Epidermal melanocyte (primary cell): ENCODE measurements at regions not wholly inside any gene's neighbourhood (a gene's known extent, or its start where the extent isn't known, plus 50 kb on each side); places are given as distances from the start of the nearest gene placed in this dataset.

Experiments used
- DNase-seq: peaks from one replicate; pipeline ENCODE4 v3.0.0; 2011; ENCODE audit warnings: low spot score; ENCODE audit not compliant: insufficient read length

DNA sequence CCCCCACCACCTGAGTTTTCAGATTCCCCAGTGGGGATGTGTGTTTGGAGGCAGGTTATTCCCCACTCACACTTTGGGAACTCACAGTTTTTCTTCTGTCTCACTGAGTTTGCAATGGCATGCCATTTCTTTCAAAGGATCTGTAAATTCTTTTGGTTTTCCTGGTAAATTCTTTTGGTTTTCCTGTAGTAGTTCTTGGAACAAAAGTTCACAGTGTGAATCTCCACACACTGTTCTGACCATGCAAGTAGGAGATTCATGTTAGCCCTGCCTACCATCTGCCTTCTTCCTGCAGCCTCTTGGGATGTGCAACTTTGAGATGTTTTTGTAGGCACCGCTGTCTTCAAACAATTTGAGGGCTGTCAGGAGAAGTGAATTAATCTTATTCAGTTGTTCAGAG, 165.6 kb upstream of the OGFRL1 start:
- DNase-seq, result no peak

DNA sequence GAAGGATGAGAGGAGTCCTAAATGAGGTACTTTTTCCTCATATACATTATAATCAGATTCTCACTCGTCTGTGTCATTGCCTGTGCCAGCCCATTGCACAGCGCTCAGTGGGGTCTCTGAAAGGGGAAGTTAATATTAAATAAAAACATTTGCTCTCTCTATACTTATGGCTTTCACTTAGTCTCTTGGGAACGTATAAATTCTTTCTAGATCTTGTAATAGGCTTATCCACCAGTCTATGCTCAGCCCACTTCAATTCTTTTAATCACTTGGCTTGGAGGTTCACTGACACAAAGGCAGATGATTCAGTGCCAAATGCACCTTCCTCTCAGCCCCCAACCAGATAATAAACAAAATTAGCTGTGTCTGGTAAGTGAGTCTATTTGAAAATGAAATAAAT, 164.3 kb upstream of the OGFRL1 start:
- DNase-seq, result no peak

DNA sequence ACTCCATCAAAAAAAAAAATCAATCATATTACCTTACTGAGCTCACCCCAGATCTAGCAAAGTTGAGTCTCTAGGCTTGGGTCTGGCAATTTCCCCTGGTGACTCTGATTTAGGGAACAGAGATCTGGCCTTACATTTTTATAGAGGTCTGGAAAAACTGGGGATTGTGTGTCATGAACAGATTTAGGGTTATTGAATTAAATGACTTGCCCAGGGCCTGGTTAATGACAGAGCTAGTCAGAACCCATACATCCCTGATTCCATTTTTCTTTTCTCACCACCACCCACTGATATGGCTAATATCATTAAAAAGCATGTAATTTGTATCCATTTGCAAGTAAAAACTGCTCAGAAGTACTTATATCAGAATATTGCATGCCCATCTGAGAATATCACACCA, 163.4 kb upstream of the OGFRL1 start:
- DNase-seq, result no peak

DNA sequence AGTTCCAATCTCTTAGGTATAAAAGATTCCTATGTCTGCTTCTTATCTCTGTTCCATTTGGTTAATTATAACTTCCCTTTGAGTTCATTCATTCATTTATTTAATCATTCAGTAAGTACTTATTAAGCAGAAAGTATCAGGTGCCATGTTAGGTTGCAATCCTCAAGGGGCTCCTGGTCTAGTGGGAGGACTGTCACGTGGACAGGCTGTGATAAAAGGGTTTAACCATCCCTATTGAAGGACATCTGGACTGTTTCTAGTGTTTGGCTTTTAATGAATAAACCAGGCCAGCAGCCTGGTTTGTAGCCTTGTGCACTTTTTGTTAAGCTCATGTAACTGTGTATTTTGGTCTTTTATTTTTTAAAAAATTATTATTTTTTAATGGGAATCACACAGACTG, 162.1 kb upstream of the OGFRL1 start:
- DNase-seq, result no peak

DNA sequence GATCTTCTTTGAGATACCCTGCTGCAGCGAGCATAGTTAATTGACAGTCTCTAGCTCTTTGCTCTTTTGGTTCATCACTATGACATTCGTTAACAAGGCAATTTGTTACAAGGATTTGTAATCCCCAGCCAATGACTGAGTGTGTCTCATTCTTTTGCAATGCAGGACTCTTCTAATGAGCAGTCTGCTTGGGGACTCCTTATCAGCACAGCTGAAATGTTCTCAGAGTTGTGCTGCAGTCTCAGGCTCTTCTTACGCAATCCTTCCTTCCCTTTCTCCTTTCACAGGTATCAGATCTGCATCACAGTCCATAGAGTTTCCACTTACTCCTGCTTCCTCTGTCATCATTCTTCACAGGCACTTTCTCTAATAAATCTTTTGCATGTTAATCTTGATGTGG, 161.2 kb upstream of the OGFRL1 start:
- DNase-seq, result no peak

DNA sequence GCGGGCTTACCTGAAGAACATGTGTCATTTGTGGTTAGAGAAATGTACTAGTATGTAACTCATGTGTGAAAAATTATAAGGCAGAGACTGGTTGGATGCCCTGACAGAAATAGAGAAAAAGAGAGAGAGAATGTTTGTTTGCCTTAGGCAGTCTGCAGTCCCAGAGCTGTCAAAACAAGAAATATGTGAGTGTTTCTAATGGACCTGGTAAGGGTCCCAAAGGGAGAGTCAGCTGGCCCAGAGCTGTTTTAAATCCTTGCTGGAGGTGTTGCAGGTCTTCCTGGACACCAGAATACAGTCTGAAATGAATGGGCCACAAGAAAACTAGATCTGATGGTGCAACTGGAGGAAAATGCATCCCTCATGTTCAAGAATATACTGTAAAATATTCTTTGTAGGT, 158.3 kb upstream of the OGFRL1 start:
- no peak for DNase-seq

DNA sequence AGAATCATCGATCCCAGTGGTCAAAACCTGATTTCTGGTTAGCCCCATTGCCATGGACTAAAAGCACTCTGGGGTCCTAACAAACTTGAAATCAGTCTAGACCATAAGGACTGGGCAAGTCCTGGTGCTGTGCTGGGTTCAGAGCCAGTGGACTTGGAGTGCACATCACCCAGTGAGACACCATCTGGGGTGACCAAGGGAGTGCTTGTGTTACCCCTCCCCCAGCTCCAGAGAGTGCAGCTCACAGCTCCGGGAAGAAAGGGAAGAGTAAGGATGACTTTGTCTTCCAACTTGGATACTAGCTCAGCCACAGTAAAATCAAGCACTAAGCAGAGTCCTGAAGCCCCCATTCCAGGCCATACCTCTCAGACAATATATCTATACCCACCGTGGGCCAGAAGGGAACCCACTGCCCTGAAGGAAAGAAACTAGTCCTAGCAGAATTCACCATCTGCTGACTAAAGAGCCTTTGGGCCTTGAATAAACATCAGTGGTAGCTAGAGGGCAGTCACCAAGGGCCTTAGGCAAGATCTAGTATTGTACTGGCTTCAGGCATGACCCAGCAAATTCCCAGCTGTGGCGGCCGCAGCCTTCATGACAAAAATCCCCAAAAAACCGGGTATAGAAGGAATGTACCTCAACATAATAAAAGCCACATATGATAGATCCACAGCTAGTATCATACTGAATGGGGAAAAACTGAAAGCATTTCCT, 153.5 kb upstream of the OGFRL1 start:
- DNase-seq, result no peak

DNA sequence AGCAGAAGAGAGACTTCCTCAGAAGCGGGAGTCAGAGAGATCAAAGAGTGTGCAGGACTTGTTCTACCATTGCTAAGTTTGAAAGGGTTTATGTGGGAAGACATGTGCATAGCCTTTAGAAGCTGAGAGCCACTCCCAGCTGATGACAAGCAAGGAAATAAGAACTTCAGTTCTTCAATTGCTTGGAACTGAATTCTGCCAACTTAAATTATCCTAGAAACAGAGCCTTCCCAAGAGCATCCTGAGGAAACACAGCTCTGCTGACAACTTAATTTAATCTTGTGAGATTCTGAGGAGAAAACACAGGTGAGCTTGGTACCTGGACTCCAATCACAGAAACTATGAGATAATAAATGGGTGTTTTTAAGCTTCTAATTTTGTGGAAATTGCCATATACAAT, 150.6 kb upstream of the OGFRL1 start:
- DNase-seq, result no peak

DNA sequence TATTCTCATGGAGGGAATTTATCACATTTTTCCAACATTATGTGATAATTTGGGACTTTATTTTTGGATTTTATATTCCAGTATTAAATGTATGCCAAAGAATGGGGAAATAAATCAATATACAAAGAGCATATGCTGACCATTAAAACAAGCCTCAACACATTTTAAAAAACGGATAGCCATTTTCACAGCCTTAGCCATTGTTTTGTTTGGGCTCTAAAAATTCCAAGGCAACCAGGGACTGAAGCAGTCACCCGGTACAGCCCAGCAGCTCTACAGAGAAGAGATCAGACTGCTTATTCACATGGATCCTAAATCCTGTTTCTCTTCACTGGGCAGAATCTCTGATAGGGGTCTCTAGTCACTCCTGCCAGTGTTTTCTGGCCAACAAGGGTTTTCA, 150.2 kb upstream of the OGFRL1 start:
- DNase-seq, result no peak

DNA sequence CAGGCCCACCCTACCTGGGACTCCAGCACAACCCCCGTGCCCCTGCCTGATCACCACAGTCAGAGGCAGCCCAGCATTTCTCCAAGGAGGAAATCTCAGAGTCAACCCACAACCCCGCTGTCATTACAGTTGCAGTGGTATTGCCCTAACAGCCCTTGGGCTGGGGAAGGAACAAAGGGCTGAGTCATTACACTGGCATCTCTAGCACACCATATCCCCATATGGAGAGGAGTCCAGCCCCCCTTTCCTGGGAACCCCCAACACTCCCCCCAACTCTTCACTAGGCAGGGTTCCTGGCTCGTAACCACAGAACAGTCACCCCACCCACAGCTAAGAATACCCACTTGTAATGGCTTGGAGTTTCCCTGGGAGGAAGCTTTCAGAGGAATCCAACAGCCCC, 149.4 kb upstream of the OGFRL1 start:
- no peak for DNase-seq

DNA sequence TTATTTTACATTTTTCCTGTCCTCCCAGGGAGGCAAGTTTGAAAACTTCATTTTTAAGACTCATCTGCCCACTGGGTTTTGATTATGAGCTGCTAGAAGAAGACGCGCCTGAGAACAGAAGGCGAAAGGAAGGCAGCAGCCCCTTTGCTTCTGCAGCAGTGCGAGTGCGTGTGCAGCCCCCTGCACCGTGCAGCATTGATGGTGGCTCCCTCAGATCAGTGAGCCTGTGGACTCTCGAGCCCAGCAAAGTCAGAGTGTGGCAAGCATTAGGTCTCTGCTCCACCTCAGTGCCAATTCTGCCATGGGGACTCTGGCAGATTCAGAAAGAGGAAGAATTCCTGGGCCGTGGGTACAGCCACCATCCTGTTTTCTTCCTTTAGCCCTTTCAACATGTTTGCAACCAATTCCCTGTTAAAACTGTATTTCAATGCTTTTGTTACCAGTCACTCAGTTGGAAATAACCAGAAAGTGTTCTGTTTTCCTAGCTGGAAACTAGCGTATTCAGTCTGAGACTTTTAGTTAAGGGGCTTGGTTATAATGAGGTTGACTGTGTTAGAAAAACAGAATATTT, 134.8 kb upstream of the OGFRL1 start:
- no peak for DNase-seq

DNA sequence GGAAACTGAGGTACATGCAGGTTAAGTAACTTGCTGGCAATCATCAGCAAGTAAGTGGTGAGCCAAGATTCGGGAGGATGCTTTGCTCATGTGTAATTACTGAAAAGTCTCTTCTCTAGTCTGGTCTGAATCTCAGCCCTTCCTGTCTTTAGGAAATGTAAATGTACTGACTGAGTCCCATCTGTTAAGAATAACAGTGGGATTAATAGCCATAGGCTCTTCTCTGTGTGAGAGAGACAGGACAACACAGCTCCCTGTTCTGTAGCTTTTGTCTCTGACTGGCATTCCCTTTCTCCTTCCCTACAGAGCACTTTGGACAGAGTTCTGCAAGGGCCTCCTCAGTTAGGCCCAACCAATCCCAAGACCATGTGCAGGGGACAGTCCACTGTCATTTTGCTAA, 131.3 kb upstream of the OGFRL1 start:
- no peak for DNase-seq

DNA sequence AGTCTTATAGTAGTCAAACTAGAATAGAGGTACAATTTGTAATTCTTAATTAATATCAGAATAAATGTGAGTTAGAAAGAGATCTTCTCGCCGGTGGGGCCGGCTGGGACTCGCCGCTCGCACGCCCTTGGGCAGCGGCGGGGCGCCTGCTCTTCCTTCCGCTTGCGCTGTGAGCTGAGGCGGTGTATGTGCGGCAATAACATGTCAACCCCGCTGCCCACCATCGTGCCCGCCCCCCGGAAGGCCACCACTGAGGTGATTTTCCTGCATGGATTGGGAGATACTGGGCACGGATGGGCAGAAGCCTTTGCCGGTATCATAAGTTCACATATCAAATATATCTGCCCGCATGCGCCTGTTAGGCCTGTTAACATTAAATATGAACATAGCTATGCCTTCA, 123.7 kb upstream of the OGFRL1 start:
- DNase-seq, result no peak

DNA sequence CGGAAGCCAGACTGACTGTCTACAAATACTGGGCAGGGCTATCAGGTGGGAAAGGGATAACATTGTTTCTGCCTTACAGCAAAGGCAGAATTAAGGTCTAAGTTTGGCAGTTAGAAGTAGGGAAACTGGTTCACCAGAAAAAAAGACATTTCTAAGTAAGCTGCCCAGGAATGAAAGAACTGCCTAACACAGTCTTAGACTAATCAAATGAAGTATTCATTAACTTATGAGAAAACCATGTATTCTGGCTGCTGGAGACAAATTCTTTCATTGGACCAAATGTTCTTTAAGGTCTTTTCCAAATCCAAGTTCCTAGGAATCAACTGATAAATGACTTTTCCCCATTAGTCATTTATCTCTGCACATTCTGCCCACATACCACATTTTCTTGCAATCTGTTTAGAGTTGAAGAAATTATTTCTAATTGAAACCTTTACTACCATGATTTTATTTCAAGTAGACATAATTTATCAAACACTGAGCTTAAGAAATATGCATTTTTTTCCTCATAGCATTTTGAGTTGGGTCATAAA, 120.3 kb upstream of the OGFRL1 start:
- no peak for DNase-seq

DNA sequence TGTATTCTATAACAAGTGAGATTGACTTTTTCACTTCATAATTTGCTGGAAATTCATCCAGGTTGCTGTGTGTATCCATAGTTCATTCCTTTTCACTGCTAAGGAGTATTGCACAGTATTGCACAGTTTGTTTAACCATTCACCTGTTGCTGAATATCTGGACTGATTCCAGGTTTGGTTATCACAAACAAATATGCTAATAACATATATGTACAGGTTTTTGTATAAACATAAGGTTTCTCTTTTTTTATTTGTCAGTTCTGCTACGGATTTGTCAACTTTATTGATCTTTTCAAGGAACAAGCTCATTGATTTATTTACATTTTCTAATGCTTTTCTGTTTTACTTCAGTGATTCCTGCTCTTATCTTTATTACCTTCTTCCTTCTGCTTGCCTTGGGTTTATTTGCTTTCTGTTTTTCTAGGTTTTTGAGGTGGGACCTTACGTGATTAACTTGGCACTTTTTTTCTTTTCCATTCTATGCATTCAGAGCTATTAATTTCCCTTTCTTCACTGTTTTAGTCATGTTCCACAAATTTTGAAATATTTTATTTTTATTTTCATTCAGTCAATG, 117.0 kb upstream of the OGFRL1 start:
- no peak for DNase-seq

DNA sequence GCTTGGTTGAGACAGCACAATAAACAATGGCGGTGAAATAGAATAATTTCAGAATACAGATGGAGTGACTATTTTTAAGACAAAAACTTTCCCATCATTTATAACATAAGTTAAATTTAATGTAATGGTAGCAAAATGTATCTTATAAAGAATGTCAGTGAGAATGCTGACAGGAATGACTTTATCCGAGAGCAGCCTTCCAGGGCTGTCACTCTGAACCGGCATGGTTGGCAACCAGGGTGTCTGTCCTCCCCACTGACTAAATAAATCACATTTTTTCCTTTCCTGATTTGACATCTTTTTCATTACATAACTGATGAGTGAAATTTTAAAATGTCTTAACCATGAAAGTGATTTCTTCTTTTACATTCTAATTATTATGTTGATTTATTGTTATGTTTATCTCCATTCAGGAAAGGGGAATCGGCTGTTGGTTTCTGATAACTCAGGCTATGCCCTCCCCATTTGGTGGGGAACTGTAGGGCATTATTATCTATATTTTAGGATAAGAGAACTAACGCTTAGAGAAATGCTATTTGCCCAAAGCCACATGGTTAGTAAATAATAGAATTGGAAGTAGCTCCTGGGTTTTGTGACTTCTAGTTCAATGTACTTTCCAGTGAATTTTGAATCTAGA, 109.2 kb upstream of the OGFRL1 start:
- no peak for DNase-seq

DNA sequence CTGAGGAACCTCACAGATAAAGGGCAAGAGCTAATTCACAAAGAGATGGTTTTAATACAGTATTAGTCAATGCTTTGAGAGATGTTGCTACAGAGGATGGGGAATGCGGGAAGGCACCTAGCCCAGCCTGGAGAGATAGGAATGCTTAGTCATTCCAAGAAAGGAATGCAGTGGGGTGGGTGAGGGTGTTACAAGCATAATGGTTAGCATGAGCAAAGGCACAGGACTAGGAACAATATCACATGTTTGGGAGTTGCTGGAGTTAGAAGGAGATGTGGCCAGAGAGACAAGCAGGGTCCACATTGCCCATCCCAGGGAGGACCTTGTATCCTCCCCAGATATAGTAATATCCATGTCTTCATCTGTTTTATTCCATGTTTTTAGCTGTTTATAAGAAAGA, 107.0 kb upstream of the OGFRL1 start:
- no peak for DNase-seq

DNA sequence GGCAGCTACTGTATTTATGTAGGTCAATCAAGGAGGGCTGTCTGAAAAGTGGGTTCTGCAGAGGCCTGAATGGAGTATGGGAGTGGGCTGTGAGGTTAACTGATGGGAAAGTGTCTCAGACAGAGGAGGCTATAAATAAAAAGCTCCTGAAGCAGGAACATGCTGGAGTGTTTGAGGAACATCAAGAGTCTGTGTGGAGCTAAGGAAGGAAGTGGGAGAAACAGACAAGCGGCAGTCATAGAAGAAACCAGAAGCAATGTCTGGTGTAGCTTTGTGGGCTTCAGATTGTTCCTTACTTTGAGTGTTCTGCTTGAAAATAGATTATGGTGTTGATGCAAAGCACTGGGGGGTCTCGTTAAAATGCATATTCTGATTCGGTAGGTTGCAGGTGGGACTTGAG, 101.5 kb upstream of the OGFRL1 start:
- no peak for DNase-seq

DNA sequence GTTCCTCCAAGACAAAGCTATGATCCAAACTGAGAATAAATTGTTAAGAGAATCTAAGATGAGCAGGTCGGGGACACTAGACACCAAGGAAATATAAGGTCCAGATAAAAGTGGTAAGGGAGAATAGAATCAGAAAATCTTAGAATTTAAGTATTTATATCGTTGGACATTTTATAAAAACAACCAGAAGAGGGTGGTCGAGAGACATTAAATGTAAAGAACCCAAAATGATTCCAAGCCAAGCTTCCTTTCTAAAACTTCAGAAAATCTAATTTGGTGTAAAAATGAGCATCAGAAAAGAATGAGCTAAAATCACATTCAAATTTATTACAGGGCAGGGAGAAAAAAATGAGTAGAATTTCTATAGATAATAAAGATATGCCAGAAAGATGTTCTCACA, 97.8 kb upstream of the OGFRL1 start:
- no peak for DNase-seq

DNA sequence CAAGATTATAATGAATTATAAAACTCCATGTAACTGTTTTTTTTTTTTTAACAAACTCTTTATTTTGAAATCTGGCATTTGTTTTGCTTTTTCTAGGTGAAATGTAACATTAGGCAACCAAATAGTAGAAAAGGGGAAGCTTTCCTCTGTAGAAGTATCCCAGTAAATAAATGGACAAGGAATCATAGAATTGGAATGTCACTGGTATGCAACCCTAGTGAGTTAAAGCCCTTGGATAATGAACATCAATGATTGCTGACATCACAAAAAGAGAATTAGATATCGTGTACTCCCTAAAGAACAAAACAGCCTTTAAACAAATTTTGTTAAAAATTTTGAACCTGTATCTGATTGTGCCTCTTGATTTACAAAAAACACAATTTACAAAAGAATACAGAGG, 93.9 kb upstream of the OGFRL1 start:
- peak; percentile 22 for DNase-seq

DNA sequence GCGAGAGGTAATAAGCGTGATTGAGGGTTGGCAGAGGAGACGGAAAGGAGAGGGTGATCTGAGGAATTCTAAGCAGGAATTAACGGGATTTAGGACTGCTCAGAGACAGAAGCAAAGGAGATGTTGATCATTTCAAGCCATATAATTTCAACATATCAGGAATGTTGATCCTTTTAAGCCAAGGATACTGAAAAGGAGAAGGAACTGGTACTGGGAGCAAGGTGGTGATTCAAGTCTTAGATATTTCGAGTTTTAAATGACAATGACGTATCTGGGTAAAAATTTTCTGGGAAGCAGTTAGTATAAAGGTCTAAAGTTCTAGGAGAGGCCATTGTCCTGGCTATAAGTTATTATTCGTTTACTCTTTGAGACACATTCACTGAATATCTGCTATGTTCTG, 91.3 kb upstream of the OGFRL1 start:
- no peak for DNase-seq

DNA sequence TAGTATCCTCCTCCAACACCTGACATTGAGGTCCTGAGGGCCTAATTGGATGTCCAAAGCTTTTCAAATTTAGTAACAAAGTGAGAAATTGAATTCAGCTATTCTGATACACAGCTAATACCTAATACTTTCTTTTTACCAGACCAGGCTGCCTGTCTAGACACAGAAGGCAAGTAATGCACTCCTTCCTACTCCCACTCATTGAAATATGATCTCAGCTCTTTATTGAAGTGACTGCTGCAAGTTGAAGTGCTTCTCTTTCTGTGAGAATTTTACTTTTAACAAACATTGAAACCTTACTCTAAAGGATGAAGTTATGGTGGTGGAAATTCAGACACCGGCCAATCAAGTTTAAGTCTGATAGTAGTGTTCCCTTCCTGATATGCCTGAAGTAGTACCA, 90.8 kb upstream of the OGFRL1 start:
- DNase-seq, result no peak

DNA sequence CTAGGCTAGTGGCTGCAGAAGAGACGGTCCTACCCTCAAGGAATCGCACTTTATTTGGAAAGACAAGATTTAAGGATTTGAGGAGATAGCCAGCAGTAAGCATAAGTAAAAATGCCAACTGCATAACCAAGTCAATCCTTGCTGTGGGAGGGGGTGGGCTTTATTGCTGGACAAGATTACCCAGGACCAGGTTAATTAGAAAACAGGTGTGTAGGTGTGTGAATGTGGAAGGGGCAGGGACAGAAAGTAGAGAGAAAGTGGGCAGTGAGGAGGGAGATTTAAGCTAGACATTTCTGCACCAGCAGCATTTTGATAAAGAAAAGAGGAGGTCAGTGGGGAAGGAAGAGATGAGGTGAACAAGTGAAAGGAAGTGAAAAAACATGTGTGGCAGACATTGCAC, 89.7 kb upstream of the OGFRL1 start:
- no peak for DNase-seq
